Muscle of back (tissue), 3 donors: ENCODE measurements at regions not wholly inside any gene's neighbourhood (a gene's known extent, or its start where the extent isn't known, plus 50 kb on each side); places are given as distances from the start of the nearest gene placed in this dataset.
A peak's percentile ranks its signal among the peaks of the same experiment; 100 is the strongest.

Source experiments
- DNase-seq, 3 donors: peaks; one replicate each; pipeline versions ENCODE4 v3.0.0 to v3.0.0-alpha.2; 2013

DNA sequence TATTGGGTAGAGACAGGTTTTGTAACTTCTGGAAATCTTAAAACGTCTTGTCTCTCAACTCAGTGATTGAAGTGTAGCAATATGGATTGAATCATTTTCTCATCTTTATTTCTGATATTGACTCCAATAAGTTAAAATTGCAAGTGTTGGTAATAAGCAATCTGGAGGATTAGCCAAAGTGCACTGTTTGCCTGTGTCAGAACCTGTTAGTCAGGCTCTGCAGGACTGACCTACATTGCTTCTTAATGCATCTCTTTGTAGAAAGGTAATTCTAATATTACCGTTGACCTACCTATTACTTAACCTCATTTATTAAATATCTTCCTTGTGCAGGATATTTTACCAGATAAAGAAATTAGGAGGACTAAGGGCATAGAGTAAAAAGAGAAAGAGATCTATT is 484.0 kb upstream of the CITED2 start:
- no peak for DNase-seq

DNA sequence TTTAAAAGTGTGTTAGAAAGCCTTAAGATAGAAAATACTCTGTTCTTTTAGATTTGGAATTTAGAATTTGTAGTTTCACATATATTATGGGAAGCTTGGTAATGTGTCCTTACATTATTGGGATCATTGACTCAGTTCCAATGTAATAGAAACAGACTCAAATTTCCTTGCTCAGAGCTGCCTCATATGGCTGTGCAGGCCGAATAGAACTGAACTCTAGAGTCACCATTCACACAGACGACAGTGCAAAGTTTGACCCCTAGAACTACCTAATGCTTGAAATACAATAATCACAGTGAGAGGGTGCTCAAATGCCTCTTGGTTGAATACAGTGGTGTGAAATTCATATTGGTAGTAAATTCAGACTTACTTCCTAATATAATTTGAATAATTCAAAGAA is 482.7 kb upstream of the CITED2 start:
- peak in 1 of 3 donors; percentile 20 for DNase-seq

DNA sequence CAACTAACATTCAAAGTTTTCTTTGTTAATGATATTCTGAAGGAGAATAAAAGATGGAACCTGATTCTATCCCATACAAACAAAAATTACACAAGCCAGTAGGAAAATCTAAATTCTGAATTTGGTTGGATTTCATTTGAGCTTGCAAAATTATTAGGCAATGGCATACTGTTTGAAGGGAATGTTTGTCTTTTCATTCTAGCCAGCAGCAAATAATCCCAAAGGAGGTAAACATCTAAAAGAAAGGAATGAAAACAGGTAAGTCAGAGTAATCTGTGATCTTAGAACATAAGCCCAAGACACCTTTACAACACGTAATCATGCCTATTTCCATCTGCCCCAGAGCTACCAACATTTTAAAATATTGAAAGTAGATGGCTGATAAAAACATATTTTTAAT is 482.1 kb upstream of the CITED2 start:
- DNase-seq = no peak

DNA sequence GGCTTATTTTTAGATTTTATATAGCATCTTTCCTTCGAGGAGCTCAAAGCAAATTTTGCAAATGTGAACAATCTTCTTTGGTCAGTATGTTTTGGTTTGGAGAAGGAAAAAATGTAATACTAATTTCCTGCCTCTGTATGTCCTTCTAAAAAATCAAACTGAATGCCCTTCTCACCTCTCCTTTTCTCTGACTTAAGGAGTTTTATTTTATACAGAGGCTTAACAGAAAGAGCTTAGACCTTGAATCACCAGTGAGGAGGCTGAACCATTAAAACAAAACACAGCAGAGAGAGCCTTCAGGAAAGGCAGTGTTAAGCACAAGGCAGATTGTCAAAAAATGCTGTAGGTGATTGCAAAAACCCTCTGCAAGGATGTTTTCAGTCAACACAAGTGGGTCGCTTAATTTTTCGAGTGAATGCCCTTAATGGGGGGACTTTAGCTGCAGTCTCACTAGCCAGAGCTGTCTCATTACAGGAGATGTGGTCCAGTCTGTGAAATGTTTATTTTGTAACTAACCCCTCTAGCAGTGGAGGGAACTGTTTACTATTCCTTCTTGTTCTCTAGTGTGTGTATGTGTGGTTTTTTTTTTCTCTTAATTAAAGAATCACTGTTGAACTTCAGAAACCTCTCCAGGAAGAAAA is 481.3 kb upstream of the CITED2 start:
- DNase-seq = no peak

DNA sequence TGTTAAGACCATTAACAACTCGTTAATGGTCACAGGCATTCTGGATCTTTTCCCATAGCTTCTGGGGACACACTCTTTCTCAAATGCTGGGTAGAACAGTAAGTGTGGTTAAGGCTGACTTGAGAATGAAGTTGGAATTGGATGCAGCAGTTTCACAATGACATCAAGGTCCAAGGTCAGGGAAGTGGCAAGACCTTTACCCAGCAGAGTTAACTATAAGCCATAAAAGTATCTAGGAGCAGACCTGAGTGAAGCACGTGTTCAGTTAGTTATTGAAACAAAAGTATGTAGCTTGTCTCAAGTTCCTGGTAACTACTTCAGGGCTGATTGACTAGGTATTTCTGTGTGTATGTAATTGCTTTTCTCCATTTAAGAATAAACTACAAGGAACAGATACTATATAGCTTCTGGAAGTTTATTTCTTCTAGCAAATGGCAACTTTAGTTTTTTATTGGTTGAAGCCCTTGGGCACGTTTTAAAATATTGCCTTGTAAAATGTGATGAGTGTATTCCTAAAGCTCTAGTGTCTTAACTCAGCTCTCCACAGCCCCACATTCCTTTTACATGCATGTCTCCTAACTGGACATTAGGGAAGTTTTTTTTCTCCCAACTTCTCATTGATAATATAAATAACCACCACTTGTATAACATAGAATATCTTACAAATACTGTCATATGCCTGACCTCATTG is 479.0 kb upstream of the CITED2 start:
- DNase-seq = no peak

DNA sequence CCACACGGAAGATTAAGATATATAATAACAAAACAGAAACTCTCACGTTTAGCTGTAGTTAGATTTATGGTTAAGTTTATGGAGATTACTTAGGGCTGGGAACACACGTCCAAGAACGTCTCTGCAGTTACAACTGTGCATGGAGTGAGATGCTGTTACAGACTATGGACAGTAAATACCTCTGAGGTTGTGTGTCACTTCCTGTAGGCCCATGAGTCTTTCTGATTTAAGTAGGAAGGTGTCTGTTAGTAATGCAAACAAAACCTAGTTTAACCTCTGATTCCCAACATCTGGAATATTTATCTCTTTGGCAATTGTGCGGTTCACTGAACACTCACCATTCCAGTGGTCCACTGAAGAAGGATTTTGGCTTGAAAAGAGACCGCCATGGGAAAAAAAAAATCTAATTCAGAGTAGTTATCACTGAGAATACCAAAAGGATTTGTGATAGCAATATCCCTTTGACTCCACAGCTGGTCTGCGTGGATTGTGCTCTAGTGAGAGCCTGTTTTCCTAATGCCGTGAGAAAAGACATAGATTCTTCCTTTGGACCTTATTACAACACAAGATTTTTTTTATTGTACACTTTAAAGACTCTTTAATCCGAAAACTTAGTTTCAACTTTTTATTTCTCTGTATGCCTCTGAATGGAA is 478.2 kb upstream of the CITED2 start:
- DNase-seq = peak in 2 of 3 donors; percentile 30 to 54

DNA sequence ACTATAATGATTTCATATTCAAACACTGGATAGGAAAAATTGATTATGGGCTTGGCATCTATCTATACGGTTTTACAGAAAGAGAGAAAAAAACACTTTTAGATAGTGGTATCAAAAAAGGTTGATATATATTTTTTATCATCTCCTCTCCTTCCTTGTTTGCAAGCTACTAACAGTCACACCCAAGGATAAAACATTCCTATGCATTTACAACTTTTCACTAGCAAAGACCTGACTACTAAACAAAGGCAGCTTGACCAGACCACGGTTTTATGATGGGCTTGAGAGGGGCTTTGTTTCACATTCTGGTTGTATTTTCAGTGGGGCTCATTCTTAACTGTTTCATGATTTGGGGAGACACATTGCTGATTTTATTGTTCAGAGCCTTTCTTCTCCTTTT is 477.6 kb upstream of the CITED2 start:
- DNase-seq = no peak

DNA sequence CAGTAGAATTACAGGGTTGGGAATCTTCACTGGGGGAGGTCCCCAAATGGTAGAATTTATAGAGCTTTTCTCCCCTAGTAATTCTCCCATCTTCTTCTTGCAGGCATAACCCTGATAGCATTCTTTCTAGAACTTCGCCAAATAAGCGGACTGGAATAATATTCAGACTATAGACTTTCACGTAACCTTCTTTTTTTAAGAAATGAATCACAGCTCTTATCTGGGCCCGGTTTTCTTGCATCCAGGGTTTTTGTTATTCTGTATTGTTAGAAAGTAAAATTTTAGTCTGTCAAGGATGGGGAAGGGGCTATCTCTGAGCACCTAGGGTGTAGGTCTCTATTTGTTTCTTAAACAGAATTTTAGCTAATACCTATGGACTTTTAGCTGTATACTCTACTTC is 476.8 kb upstream of the CITED2 start:
- no peak for DNase-seq

DNA sequence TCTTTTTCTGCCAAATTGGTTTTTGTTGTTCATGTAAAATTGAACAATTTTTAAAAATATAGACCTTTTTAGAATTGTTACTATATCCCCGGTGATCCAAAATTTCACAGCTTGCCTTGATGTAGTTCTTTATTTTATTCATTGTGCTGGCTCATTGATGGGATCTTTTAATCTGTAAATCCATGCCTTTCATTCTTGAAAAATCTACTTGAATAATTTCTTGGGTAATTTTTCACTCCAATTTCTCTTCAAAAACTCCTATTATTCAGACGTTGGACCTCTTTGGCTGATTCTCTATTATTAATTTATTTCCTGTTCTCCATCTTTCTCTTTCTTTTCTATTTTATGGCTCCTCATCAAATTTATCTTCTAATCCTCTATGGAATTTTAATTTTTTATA is 476.1 kb upstream of the CITED2 start:
- DNase-seq = no peak

DNA sequence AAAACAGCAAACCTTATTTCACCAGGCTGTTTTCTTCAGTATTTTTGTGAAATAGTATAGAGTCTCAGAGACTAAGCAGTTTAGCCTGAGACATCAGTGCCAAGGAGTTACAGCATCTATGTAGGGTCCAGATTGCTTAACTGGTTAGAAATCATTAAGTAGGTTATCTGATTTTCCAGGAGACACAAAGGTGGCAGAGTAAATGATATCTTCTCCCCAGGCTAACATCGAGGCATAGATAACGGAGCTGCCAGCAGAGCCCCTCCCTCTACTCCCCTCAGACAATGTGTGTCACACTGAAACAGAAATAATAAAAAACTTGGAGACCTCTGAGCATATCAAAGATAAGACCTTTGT is 473.0 kb upstream of the CITED2 start:
- DNase-seq = peak in 1 of 3 donors; percentile 19

DNA sequence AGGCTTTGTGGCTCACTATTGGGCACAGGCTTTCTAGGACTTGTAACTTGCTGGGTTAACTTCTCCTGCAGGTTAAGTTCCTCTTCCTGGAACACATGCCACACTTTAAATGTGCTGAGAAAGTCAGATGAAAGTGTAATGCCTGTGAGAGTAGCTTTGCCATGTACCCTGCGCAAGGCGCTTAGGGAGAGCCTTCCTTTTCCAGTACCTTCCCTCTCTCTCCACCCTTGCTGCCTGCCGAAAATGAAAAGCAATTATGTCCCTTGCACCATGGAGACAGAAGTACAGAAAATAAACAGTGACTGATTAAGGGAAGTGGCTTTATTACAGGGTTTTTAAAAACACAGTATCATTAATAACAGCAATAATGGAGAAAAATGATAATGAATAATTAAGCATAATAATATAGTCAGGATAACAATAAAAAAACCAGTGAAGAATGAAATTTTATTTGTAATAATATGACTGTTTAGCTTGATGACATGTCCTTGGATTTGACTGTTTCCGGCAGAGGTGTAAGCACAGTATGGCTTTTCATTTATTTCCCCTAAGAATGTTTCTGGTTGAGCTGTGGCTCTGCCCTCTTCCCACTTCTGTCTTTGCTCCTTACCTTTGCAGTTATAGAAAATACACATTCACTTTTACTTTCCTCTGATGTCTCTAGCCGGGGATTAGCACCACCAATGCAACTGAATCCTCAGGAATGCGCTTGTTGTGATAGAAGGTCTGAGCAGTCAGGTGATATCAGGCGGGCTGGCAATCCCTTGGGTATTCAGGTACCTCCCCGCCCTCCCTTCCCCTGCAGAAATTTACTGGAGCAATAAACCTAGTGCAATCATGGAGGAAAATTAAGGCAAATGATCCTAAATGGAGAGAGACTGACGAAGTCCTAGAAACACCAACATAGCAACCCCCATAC is 472.3 kb upstream of the CITED2 start:
- peak in 1 of 3 donors; percentile 25 for DNase-seq

DNA sequence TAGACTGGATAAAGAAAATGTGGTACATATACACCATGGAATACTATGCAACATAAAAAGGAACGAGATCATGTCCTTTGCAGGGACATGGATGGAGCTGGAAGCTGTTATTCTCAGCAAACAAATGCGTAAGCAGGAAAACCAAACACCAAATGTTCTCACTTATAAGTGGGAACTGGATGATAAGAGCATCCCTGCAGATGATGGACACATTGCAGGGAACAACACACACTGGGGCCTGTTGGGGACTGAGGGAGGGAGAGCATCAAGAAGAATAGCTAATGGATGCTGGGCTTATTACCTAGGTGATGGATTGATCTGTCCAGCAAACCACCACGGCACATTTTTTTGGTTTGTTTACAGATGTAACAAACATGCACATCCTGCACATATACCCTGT is 470.5 kb upstream of the CITED2 start:
- no peak for DNase-seq

DNA sequence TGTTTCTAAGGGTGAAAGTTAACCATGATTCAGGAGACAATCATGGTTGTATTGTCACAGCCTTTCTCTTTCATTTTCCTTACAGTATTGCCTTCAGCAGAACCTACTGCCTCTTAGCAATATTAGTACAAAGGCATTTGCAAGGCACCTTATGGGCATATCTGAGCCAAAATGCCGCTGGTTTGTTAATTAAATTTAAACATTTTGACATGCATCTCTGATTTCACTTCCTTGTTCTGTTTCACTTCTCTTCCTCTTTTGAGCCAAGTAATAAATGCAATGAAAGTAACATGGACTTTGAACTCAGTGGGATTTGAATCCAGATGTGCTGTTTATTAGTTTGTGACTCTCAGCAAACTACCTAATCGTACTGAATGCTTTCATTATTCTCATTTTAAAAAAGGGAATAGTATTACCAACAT is 467.4 kb upstream of the CITED2 start:
- DNase-seq = peak in 1 of 3 donors; percentile 14

DNA sequence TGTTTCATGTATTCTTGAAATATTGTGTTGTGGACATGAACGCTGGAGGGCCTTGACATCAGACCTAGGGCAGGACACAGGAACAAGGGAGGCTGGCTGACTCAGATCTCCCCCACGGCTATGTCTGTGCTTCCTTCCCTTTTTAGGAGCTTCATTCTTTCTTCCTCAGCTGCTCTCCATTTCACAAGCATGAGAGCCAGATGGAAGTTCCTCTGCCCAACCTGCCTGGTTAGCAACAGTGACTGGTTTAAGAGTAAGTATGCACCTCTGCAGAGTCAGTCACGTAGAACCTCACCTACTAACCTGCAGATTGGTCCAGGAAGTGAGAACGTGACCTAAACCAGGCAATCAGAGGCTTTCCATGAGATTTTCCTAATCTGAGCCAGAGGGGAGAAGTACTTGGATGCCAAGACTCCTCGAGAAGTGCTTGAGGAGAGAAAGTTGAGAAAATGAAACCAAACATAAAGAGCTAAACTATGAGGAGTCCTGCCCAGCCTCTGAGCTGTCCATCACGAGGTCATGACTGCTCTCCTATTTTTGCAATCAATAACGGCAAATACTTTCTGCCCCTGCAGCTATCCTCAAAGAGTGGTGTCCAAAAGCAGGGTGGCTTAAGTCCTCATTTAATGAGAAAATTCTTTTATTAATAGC is 465.2 kb upstream of the CITED2 start:
- peak in 2 of 3 donors; percentile 16 to 46 for DNase-seq

DNA sequence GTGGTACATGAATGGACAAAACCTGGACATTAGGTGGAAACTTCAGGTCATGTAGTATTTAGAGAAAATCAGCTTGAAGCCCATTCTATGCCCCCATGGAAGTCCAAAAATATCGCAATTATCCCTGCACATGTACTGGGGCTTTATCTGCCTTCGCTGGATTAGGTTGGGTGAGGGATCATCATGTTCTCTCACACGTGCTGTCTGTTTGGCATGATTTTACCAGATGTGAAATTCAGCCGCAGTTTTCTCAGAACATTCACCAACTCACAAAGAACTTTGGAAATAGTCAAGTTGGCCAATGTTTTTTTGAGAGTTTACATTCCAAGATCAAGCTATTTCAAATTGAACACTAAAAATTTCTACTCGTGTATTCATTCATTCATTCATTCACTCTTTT is 459.8 kb upstream of the CITED2 start:
- no peak for DNase-seq

DNA sequence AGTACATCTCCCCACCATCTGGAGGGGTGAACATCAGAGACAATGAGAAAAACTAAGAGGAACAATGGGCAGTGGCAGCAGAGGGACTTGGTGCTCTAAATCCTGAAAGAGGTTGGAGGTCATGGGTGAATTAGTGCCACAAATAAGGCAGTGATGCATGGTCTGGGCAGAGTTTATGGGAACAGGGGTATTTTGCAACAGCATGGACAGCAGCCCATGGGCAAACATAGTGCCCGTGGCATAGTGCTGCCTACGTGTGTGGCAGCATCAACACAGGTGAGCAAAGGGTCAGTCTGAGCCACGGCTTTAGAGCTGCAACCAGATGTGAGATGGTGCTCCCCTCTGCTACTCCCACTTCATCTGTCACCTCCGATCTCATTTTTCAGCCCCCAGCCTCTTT is 459.1 kb upstream of the CITED2 start:
- no peak for DNase-seq

DNA sequence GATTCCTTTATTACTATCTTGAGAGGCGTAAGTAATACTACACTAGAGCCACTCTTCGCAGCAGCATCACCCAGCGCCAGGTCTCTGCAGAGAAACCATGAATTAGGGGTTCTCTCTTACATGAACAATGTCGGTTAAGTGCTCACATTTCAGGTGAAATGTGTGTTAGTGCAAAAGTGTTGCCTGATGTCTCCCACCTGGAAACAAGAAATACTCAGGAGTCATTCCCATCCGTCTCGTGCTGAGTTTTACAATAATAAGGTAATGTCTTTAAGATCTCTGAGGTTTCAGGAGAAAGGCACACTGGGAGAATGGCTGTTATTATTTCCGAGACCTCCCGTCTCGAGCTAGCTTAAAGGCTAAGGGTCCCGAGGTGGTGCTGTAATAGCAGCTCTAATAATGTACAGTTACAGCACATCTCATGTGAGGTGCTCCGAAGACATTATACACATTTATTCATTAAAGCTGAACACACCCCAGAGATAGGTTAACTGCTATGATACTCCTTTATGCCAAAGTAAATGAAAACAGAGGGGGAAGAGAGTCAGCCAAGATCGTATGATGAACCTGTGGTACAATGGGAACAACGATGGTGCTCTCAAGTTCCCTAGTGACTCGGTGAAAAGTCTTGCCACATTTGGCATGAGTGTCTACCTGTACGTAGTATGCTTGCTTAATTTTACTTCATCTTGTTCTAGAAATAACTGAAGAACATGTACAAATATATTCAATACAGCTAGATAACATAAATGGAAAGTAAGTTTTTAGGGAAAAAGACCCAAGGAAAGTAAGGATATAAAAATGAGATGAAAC is 458.3 kb upstream of the CITED2 start:
- no peak for DNase-seq

DNA sequence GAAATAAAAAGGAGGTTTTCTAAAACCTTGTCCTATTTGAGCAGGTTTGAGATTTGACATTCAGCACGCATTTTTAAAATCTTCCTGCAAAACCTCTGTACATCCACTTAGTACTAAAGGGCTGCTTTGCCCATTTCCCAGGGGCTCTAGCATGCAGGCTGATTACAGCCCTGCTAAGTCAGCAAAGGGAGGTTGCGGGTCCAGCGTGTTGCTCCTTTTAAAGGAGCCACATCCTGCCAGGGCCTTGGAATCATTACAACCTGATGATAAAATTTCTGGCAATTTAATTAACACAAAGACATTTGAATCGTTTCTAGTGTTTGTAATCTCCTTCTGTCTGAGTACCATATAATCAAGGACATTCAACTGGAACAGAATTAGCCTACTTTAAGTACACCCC is 455.1 kb upstream of the CITED2 start:
- DNase-seq = no peak

DNA sequence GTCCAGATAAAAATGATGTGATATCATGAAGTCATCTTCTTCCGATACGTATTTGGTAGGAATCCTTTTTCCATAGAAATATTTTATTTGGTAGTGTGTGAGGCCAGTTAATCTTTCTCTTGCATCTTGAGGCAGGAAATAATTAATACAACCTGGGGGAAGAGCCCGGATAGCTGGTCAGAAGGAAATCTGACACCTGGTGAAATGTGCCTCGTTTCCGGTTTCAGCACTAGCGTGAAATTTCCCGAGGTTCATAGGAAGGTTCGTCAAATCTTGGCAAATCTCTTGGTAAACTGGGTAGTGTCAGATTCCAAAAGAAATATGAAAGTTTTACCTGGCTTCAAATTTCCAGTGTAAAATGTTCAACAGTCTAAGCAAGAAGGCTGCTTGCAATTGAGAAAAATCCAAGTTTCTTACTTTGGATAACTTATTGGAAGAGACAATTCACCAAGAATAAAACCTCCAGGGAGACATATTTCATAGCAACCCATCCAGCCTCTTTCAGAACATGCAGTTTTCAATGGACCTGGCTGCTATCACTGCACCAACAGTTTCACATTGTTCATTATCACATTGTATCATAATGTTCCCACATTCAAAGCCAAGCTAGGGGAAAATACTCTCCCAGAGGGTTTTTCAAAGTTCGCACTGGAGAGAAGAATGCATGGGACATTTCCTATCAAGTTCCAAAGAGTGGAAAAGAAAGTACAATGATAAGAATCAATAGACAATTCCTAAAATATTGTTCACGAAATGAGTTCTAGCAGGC is 454.5 kb upstream of the CITED2 start:
- peak in 1 of 3 donors; percentile 11 for DNase-seq

DNA sequence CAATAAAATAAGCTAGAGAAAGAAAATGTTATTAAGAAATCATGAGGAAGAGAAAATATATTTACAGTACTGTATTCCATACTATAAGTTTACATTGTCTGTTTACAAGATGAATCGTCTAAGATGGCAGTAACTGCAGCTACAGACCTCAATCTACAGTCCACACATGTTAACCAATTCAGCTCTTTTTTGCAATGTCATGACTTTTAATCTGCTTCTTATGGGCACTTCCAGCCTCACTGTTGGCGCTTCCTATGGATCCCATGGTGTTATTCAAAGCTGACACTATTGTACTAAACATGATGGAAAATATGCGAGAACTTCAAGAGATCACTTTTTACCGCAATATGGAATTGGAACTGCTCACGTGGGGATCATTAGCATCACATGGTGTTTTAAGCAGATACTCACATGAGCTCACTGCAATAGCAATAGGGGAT is 451.5 kb upstream of the CITED2 start:
- no peak for DNase-seq
